HG03066 (cell line): ENCODE measurements at regions not wholly inside any gene's neighbourhood (a gene's known extent, or its start where the extent isn't known, plus 50 kb on each side); places are given as distances from the start of the nearest gene placed in this dataset.

ENCODE experiments used
- ATAC-seq: cut with Tn5 transposase; IDR thresholded peaks from one replicate; pipeline ENCODE4 v1.9.1; 2021; ENCODE audit warnings: low read depth; ENCODE audit not compliant: unreplicated experiment

- no peak for ATAC-seq
These were observed 53.6 kb upstream of the NT5E start for GRCh38 chr6:85396159-85396808.

GRCh38 chr6:85395746-85396145 lies 54.1 kb upstream of the NT5E start:
- ATAC-seq = no peak

GRCh38 chr6:85394853-85395538 lies 54.9 kb upstream of the NT5E start:
- ATAC-seq = no peak

GRCh38 chr6:85394199-85394598 lies 55.7 kb upstream of the NT5E start:
- no peak for ATAC-seq

GRCh38 chr6:85392379-85392778 lies 57.5 kb upstream of the NT5E start:
- ATAC-seq = no peak

GRCh38 chr6:85390775-85391174 lies 59.1 kb upstream of the NT5E start:
- ATAC-seq = no peak

GRCh38 chr6:85390105-85390728 lies 59.7 kb upstream of the NT5E start:
- no peak for ATAC-seq

- ATAC-seq = no peak
These were observed 60.6 kb upstream of the NT5E start for GRCh38 chr6:85389151-85389797.

GRCh38 chr6:85388531-85388930 lies 61.4 kb upstream of the NT5E start:
- ATAC-seq = no peak

- no peak for ATAC-seq
These were observed 64.1 kb upstream of the NT5E start for GRCh38 chr6:85385636-85386315.

GRCh38 chr6:85383042-85383441 lies 66.8 kb upstream of the NT5E start:
- no peak for ATAC-seq

- no peak for ATAC-seq
These were observed 67.3 kb upstream of the NT5E start for GRCh38 chr6:85382541-85382940.

- no peak for ATAC-seq
These were observed 77.0 kb upstream of the NT5E start for GRCh38 chr6:85372915-85373270.

GRCh38 chr6:85372188-85372914 lies 77.5 kb upstream of the NT5E start:
- no peak for ATAC-seq

GRCh38 chr6:85368631-85369030 lies 81.3 kb upstream of the NT5E start:
- no peak for ATAC-seq

GRCh38 chr6:85364344-85364743 lies 85.5 kb upstream of the NT5E start:
- no peak for ATAC-seq

GRCh38 chr6:85363870-85364269 lies 86.0 kb upstream of the NT5E start:
- ATAC-seq = no peak

GRCh38 chr6:85362652-85363310 lies 87.1 kb upstream of the NT5E start:
- no peak for ATAC-seq

GRCh38 chr6:85361643-85362014 lies 88.3 kb upstream of the NT5E start:
- ATAC-seq = no peak
